SK-N-SH treated with all-trans-retinoic acid at 6 μM for 48 hours (cell line): ENCODE measurements at regions not wholly inside any gene's neighbourhood (a gene's known extent, or its start where the extent isn't known, plus 50 kb on each side); places are given as distances from the start of the nearest gene placed in this dataset.

Source experiments
- ATAC-seq: fragments of 200-7000 bp; cut with Tn5 transposase; 3 replicates; pipeline ENCODE4 v1.9.1; 2020; ENCODE audit warnings: mild to moderate bottlenecking, moderate library complexity
- ARNTL ChIP-seq: fragments of 450-650 bp; formaldehyde crosslinking; IDR thresholded peaks from 2 replicates; pipeline ENCODE4 v1.5.0; 2020; ENCODE audit warnings: low read depth, mild to moderate bottlenecking, moderate library complexity, borderline replicate concordance
- BACH2 ChIP-seq: fragments of 250-450 bp; sonication (Bioruptor Pico); IDR thresholded peaks from 2 replicates; pipeline ENCODE4 v1.9.0; 2021; ENCODE audit warnings: mild to moderate bottlenecking, borderline replicate concordance
- CSDC2 ChIP-seq: fragments of 250-450 bp; sonication (Bioruptor Pico); IDR thresholded peaks from 2 replicates; pipeline ENCODE4 v1.5.0; 2020; ENCODE audit warnings: mild to moderate bottlenecking, moderate library complexity
- CSRNP3 ChIP-seq: fragments of 250-450 bp; sonication (Bioruptor Pico); IDR thresholded peaks from 2 replicates; pipeline ENCODE4 v1.5.1; 2021; ENCODE audit warnings: mild to moderate bottlenecking, moderate library complexity
- ESRRG ChIP-seq: fragments of 250-450 bp; sonication (Bioruptor Pico); IDR thresholded peaks from 2 replicates; pipeline ENCODE4 v1.6.1; 2021; ENCODE audit warnings: mild to moderate bottlenecking
- ISL1 ChIP-seq: fragments of 250-450 bp; sonication (Bioruptor Pico); IDR thresholded peaks from 2 replicates; pipeline ENCODE4 v2.1.2; 2022; ENCODE audit warnings: mild to moderate bottlenecking, moderate library complexity
- PATZ1 ChIP-seq: fragments of 250-450 bp; sonication (Bioruptor Pico); IDR thresholded peaks from 2 replicates; pipeline ENCODE4 v1.8.0; 2020; ENCODE audit warnings: mild to moderate bottlenecking, moderate library complexity, borderline replicate concordance
- PPARA ChIP-seq: fragments of 250-450 bp; sonication (Bioruptor Pico); IDR thresholded peaks from 2 replicates; pipeline ENCODE4 v1.5.0; 2020; ENCODE audit warnings: mild to moderate bottlenecking, borderline replicate concordance
- RARB ChIP-seq: fragments of 250-450 bp; sonication (Bioruptor Pico); IDR thresholded peaks from 2 replicates; pipeline ENCODE4 v1.8.0; 2021; ENCODE audit warnings: mild to moderate bottlenecking, moderate library complexity
- SNAI2 ChIP-seq: fragments of 250-450 bp; sonication (Bioruptor Pico); IDR thresholded peaks from 2 replicates; pipeline ENCODE4 v1.5.0; 2020; ENCODE audit warnings: mild to moderate bottlenecking, moderate library complexity
- TCF4 ChIP-seq: fragments of 250-450 bp; sonication (Bioruptor Pico); IDR thresholded peaks from 2 replicates; pipeline ENCODE4 v1.8.0; 2021; ENCODE audit warnings: mild to moderate bottlenecking, moderate library complexity, borderline replicate concordance
- TOX ChIP-seq: fragments of 250-450 bp; sonication (Bioruptor Pico); IDR thresholded peaks from 2 replicates; pipeline ENCODE4 v1.8.0; 2021; ENCODE audit warnings: mild to moderate bottlenecking, moderate library complexity, borderline replicate concordance
- ZC3H10 ChIP-seq: fragments of 250-450 bp; sonication (Bioruptor Pico); IDR thresholded peaks from 2 replicates; pipeline ENCODE4 v1.5.1; 2021; ENCODE audit warnings: mild to moderate bottlenecking, moderate library complexity
- ZFP3 ChIP-seq: fragments of 250-450 bp; sonication (Bioruptor Pico); IDR thresholded peaks from 2 replicates; pipeline ENCODE4 v1.5.0; 2020; ENCODE audit warnings: mild to moderate bottlenecking, moderate library complexity
- ZFP30 ChIP-seq: fragments of 450-650 bp; formaldehyde crosslinking; IDR thresholded peaks from 2 replicates; pipeline ENCODE4 v1.5.0; 2022; ENCODE audit warnings: mild to moderate bottlenecking, moderate library complexity
- ZNF565 ChIP-seq: fragments of 450-650 bp; formaldehyde crosslinking; conservative IDR thresholded peaks from 2 replicates; pipeline ENCODE4 v1.5.0; 2020; ENCODE audit warnings: low read depth, mild to moderate bottlenecking, moderate library complexity
- ZNF70 ChIP-seq: fragments of 450-650 bp; formaldehyde crosslinking; IDR thresholded peaks from 2 replicates; pipeline ENCODE4 v1.5.0; 2020; ENCODE audit warnings: mild to moderate bottlenecking, moderate library complexity
- ZNF8 ChIP-seq: fragments of 450-650 bp; formaldehyde crosslinking; IDR thresholded peaks from 2 replicates; pipeline ENCODE4 v1.5.0; 2020; ENCODE audit warnings: mild to moderate bottlenecking, moderate library complexity
- TF ChIP-seq, protein P1 (sequence below): fragments of 250-450 bp; sonication (Bioruptor Pico); IDR thresholded peaks from 2 replicates; pipeline ENCODE4 v1.8.0; 2021; ENCODE audit warnings: low read depth, mild to moderate bottlenecking, moderate library complexity, borderline replicate concordance
- TF ChIP-seq, protein P2 (sequence below): fragments of 250-450 bp; sonication (Bioruptor Pico); IDR thresholded peaks from 2 replicates; pipeline ENCODE4 v1.5.0; 2020; ENCODE audit warnings: mild to moderate bottlenecking, moderate library complexity
- TF ChIP-seq, protein P3 (sequence below): fragments of 250-450 bp; sonication (Bioruptor Pico); IDR thresholded peaks from 2 replicates; pipeline ENCODE4 v1.5.1; 2020; ENCODE audit warnings: low read depth, mild to moderate bottlenecking, moderate library complexity

GRCh38 chrX:121260596-121261240 lies 213.3 kb downstream of the GLUD2 start:
- ATAC-seq: no peak
- no peak for TF ChIP-seq ISL1 (CRISPR knock-in tag)
- no peak for TF ChIP-seq ZNF70
- no peak for TF ChIP-seq PATZ1 (CRISPR knock-in tag)
- no peak for TF ChIP-seq ZNF565 (CRISPR knock-in tag)
- TF ChIP-seq ARNTL (CRISPR knock-in tag): no peak
- TF ChIP-seq BACH2 (CRISPR knock-in tag): no peak
- TF ChIP-seq ZC3H10: no peak
- no peak for TF ChIP-seq TCF4 (CRISPR knock-in tag)
- TF ChIP-seq ZFP30 (CRISPR knock-in tag): no peak
- TF ChIP-seq, protein P1, sequence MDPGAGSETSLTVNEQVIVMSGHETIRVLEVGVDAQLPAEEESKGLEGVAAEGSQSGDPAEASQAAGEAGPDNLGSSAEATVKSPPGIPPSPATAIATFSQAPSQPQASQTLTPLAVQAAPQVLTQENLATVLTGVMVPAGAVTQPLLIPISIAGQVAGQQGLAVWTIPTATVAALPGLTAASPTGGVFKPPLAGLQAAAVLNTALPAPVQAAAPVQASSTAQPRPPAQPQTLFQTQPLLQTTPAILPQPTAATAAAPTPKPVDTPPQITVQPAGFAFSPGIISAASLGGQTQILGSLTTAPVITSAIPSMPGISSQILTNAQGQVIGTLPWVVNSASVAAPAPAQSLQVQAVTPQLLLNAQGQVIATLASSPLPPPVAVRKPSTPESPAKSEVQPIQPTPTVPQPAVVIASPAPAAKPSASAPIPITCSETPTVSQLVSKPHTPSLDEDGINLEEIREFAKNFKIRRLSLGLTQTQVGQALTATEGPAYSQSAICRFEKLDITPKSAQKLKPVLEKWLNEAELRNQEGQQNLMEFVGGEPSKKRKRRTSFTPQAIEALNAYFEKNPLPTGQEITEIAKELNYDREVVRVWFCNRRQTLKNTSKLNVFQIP: no peak
- TF ChIP-seq, protein P2, sequence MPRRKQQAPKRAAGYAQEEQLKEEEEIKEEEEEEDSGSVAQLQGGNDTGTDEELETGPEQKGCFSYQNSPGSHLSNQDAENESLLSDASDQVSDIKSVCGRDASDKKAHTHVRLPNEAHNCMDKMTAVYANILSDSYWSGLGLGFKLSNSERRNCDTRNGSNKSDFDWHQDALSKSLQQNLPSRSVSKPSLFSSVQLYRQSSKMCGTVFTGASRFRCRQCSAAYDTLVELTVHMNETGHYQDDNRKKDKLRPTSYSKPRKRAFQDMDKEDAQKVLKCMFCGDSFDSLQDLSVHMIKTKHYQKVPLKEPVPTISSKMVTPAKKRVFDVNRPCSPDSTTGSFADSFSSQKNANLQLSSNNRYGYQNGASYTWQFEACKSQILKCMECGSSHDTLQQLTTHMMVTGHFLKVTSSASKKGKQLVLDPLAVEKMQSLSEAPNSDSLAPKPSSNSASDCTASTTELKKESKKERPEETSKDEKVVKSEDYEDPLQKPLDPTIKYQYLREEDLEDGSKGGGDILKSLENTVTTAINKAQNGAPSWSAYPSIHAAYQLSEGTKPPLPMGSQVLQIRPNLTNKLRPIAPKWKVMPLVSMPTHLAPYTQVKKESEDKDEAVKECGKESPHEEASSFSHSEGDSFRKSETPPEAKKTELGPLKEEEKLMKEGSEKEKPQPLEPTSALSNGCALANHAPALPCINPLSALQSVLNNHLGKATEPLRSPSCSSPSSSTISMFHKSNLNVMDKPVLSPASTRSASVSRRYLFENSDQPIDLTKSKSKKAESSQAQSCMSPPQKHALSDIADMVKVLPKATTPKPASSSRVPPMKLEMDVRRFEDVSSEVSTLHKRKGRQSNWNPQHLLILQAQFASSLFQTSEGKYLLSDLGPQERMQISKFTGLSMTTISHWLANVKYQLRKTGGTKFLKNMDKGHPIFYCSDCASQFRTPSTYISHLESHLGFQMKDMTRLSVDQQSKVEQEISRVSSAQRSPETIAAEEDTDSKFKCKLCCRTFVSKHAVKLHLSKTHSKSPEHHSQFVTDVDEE (CRISPR knock-in tag): no peak
- TF ChIP-seq SNAI2: no peak
- no peak for TF ChIP-seq ESRRG (CRISPR knock-in tag)
- TF ChIP-seq TOX (CRISPR knock-in tag): no peak
- TF ChIP-seq, protein P3, sequence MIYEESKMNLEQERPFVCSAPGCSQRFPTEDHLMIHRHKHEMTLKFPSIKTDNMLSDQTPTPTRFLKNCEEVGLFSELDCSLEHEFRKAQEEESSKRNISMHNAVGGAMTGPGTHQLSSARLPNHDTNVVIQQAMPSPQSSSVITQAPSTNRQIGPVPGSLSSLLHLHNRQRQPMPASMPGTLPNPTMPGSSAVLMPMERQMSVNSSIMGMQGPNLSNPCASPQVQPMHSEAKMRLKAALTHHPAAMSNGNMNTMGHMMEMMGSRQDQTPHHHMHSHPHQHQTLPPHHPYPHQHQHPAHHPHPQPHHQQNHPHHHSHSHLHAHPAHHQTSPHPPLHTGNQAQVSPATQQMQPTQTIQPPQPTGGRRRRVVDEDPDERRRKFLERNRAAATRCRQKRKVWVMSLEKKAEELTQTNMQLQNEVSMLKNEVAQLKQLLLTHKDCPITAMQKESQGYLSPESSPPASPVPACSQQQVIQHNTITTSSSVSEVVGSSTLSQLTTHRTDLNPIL: no peak
- TF ChIP-seq CSDC2 (CRISPR knock-in tag): no peak
- no peak for TF ChIP-seq ZFP3 (CRISPR knock-in tag)
- no peak for TF ChIP-seq ZNF8 (CRISPR knock-in tag)
- TF ChIP-seq PPARA (CRISPR knock-in tag): no peak
- TF ChIP-seq RARB (CRISPR knock-in tag): no peak

DNA sequence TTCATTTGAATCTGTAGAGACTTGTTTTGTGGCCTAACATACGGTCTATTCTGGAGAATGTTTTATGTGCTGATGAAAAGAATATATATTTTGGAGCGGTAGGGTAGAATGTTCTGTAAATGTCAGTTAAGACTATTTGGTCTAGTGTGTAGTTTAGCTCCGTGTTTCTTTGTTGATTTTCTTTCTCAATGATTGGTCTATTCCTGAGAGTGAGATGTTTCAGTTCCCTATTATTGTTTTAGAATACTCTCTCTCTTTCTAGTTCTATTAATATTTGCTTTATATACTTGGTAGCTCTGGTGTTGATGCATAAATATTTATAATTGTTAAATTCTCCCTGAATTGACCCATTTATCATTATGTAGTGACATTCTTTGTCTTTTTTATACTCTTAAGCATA lies 236.5 kb downstream of the GLUD2 start:
- no peak for ATAC-seq
- no peak for TF ChIP-seq ZNF565 (CRISPR knock-in tag)
- TF ChIP-seq, protein P1: no peak
- TF ChIP-seq, protein P2 (CRISPR knock-in tag): no peak
- no peak for TF ChIP-seq CSRNP3 (CRISPR knock-in tag)
